Epidermal melanocyte (primary cell): ENCODE measurements at regions not wholly inside any gene's neighbourhood (a gene's known extent, or its start where the extent isn't known, plus 50 kb on each side); places are given as distances from the start of the nearest gene placed in this dataset.
"Not testable (repeated sequence)": the region's sequence is repeated elsewhere in the genome, so short reads cannot be mapped to it uniquely, and the experiment has no call there.

Experiments
- DNase-seq: peaks from one replicate; pipeline ENCODE4 v3.0.0; 2011; ENCODE audit warnings: low spot score; ENCODE audit not compliant: insufficient read length

DNA sequence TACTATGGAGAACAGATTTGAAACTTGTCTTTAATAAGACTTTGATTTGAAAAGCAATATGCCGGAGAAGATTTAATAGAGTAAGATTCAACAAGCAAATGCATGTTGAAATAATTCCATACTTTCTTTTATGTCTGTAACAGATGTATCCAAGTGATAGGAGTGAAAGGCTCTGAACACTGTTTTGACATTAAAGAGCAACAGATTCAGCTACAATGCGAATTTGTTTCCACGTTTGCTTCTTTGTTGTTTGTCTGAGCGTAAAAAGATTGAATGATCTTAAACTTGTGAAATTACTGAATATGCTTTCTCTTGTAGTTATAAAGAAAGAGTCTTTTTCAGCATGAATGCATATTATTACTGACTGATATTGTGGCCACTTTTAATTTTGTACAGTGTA is 2612.9 kb downstream of the PCDH9 start:
- no peak for DNase-seq

DNA sequence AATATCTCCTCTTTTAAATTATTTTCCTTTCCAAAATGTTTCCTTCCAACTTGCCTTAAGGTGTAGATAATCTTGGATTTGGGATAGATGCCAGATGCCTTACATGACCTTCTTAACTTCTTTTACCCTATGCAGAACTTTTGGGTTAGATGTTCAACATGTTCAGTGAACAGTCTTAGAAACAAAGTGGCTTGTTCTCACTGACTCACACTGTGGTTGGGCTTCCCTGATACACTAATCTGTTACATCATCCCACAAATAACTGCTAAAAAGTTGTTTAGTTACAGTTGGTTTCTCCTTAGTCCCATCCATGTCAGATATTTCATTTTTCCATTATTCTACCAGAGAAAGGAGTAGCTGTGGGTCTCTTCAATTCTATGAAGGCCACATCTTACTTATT is 2638.2 kb downstream of the PCDH9 start:
- no peak for DNase-seq

DNA sequence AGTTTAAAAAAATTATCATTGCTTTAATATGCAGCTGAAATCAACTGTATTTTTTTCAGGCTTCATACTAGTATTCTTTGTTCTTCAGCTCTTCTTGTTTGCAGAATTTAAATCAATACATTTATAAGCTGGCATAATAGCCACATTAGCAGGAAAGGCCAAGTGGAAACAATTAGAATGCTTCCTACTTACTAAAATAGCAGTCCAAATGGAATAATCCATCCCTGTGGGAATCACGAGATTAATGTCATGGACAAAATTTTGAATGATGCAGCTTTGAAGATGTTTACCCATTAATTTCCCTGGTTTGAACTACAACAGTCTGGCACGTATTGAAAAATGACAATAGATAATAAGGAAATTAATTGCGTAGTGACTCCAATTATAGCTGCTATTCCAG is 2650.8 kb downstream of the PCDH9 start:
- DNase-seq = no peak

DNA sequence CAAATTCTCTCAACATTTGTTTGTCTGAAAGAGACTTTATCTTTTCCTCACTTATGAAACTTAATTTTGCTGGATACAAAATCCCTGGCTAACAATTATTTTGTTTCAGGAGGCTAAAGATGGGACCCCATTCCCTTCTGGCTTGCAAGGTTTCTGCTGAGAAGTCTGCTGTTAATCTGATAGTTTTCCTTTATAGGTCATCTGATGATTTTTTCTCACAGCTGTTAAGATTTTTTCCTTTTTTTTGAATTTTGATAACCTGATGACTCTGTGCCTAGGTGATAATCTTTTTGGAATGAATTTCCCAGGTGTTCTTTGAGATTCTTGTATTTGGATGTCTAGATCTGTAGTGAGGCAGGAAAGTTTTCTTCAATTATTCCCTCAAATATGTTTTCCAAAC is 2661.4 kb downstream of the PCDH9 start:
- DNase-seq = no peak

DNA sequence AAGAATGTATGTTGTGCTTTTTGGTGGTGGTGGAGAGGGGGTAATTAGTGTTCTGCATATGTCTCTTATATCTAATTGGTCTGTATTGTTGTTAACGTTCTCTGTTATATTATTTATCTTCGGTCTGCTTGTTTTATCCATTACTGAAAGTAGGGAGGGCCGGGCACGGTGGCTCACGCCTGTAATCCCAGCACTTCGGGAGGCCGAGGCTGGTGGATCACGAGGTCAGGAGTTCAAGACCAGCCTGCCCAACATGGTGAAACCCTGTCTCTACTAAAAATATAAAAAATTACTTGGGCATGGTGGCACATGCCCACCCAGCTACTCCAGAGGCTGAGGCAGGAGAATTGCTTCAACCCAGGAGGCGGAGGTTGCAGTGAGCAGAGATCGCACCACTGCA is 2672.1 kb downstream of the PCDH9 start:
- not testable (repeated sequence) for DNase-seq

DNA sequence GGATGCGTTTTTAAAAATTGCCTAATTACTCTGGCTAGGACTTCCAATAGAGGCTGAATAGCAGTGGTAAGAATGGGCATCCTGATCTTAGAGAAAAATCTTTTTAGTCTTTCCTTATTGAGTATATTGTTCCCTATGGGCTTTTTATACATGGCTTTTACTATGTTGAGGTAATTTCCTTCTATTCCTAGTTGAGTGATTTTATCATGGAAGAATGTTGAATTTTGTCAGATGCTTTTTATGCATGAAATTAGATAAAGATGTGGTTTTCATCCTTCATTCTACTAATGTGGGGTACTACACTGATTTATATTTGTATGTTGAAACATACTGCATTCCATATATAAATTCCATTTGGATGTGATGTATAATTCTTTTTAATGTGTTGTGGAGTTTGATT is 2673.8 kb downstream of the PCDH9 start:
- no peak for DNase-seq

- DNase-seq = no peak
These were observed 2676.6 kb downstream of the PCDH9 start for GRCh38 chr13:64553411-64554129.

DNA sequence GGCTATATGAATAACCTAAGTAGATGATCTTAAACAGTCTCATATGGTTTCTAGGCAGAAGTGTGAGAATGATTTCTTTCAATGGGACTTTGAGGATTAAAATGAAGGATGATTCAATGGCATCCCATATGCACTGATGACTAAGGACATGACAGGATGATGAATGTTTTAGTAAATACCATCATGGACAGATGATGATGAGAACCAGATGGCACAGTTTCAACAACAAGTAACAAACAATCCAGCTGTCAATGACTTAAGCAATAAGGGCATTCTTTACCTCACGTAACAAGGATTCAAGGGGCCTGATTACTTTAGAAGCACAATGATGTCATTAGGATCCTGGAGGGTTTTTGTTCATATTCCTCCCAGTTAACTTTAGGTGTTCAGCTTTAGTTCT is 2678.4 kb downstream of the PCDH9 start:
- DNase-seq = no peak

GRCh38 chr13:64546371-64546770 is 2683.8 kb downstream of the PCDH9 start:
- DNase-seq = no peak

DNA sequence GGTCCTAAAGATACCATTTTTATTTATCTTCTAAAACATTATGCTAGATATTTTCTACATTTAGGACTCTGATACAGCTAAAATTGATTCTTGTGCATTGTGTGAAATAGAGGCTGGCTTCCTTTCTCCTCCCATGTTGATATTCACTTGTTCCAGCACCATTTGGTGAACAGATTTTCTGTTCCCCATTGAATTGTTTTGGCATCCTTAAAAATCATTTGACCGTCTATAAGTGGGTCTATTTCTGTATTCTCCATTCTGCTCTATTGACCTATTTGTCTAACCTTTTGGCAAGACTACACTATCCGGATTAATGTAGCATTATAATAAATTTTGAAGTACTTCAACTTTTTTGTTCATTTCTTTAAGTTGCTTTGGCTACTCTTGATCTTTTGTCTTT is 2689.2 kb downstream of the PCDH9 start:
- no peak for DNase-seq

DNA sequence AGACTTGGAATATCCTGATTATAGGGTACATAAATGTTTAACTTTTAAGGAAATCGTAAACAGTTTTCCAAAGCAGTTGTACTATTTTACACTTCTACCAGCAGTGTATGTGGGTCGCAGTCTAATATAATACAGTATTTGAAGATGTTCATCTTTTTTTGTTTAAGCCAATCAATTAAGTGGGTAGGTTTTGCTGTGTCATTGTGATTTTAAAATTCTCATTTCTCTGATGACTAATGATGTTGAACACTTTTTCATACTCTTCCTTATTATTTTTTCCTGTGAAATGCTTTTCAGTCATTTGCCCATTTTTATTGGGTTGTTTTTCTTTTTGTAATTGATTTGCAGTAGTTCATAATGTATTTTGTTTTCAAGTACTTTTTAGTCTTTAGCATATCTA is 2689.7 kb downstream of the PCDH9 start:
- no peak for DNase-seq

DNA sequence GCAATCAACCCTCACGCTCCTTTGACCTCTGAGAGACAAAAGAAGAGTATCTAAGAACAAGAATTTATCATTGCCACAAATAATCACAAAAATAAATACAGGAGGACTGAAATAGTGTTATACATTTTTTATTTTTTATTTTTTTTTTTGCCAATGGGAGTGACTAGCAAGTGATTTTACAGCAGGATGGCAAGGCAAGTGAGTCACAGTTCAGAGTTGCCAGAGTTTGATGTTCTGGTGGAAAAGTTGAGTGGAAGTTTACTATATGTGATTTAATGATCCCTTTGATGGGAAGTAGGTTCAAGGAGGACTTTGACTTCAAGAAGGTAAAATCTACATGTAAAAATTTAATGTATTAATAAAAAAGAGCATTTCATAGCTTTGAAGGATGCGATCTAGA is 2691.4 kb downstream of the PCDH9 start:
- no peak for DNase-seq

GRCh38 chr13:64534302-64534701 is 2695.8 kb downstream of the PCDH9 start:
- DNase-seq = no peak

GRCh38 chr13:64531400-64531799 is 2698.7 kb downstream of the PCDH9 start:
- no peak for DNase-seq

GRCh38 chr13:64529874-64530485 is 2700.2 kb downstream of the PCDH9 start:
- no peak for DNase-seq

DNA sequence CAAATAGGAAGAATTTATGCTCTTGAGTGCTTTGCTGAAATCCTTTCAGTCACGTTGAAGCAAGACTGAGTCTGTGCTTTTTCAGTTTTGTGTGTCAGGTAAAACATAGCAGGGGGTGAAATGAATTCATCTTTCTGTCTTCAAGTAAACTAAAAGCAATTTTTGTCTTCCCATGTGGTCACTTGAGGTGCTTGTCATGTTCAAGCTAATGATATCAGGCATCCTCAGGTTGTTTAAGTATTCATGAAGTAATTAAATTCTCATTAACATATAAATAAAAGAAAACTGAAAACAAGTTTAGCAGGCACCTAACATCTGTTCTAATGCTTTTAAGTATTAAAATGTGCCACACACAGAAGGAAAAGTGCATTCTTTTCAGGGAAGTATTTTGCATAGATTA is 2701.3 kb downstream of the PCDH9 start:
- DNase-seq = no peak

GRCh38 chr13:64527561-64527960 is 2702.6 kb downstream of the PCDH9 start:
- no peak for DNase-seq

- DNase-seq = no peak
These were observed 2704.4 kb downstream of the PCDH9 start for GRCh38 chr13:64525687-64526086.

DNA sequence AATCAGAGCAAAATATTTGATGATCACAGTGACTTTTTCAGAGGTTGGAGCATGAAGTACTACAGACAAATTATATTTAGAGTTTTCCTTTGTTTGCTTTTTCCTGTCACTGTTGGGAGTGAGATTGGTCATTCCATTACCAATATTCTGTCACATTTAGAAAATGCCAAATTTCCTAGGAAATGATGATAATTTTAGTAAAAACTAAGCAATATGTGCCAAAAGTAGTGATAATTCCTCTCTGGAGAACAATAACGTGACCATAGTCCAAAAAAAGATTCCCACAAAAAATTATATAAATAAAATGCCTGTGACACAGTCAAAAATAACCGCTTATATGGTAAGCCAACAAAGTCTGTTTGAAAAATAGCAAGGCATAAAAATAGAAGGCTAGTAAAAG is 2719.4 kb downstream of the PCDH9 start:
- no peak for DNase-seq

- DNase-seq = no peak
These were observed 2723.9 kb downstream of the PCDH9 start for GRCh38 chr13:64506246-64506645.

GRCh38 chr13:64505336-64505910 is 2724.7 kb downstream of the PCDH9 start:
- DNase-seq = no peak

- DNase-seq = no peak
These were observed 2741.4 kb downstream of the PCDH9 start for GRCh38 chr13:64488731-64489130.

DNA sequence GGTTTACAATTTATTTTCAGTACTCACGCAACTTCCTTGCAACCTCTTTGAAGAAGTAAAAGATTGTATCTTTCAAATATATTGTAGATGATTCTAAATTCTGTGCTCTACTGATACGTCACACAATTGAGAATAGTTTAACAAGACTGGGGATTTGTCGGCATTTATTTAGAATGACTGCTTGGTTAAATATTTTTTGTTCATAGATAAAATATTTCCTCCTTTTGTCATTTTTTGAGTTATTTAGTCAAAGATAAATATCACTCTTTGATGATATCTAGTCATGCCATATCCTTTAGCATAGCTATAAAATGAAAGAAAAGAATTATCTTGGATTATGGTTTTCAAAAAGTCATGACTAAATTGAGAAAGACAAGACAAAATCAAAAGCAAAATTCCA is 2747.8 kb downstream of the PCDH9 start:
- DNase-seq = no peak
